ENCODE measurements at regions not wholly inside any gene's neighbourhood (a gene's known extent, or its start where the extent isn't known, plus 50 kb on each side); places are given as distances from the start of the nearest gene placed in this dataset.

DNA sequence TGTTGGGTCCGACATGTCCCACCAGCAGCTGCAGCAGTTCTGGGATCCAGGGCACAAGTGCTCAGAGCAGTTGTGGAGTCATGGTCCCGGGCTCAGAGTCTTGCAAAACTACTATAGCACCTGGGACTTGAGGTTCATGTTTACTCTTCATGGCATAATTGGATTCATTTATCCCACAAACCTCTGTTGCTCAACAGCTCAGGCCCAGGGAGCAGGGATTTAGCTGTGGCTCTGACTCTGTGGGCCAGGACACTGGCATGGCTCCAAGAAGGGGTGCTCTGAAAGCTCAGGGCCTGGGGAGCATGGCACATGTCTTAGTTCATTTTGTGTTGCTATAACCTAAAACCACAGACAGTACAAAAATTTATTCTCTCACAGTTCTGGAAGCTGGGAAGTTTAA, 626.7 kb upstream of the ADGRL2 start:
- TF ChIP-seq EZH2 (optimal IDR thresholded peaks at IDR 0.05; ENCODE audit: low read depth, low read length): no peak
- TF ChIP-seq, protein P1, sequence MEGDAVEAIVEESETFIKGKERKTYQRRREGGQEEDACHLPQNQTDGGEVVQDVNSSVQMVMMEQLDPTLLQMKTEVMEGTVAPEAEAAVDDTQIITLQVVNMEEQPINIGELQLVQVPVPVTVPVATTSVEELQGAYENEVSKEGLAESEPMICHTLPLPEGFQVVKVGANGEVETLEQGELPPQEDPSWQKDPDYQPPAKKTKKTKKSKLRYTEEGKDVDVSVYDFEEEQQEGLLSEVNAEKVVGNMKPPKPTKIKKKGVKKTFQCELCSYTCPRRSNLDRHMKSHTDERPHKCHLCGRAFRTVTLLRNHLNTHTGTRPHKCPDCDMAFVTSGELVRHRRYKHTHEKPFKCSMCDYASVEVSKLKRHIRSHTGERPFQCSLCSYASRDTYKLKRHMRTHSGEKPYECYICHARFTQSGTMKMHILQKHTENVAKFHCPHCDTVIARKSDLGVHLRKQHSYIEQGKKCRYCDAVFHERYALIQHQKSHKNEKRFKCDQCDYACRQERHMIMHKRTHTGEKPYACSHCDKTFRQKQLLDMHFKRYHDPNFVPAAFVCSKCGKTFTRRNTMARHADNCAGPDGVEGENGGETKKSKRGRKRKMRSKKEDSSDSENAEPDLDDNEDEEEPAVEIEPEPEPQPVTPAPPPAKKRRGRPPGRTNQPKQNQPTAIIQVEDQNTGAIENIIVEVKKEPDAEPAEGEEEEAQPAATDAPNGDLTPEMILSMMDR (IDR thresholded peaks at IDR 0.05; ENCODE audit: low read length): no peak

All from MM.1S (cell line).